Fibroblast of the conjunctiva (primary cell): ENCODE measurements at regions not wholly inside any gene's neighbourhood (a gene's known extent, or its start where the extent isn't known, plus 50 kb on each side); places are given as distances from the start of the nearest gene placed in this dataset.
"Not testable (repeated sequence)": the region's sequence is repeated elsewhere in the genome, so short reads cannot be mapped to it uniquely, and the experiment has no call there.

Experiments
- DNase-seq: peaks from one replicate; pipeline ENCODE4 v3.0.0-alpha.2; 2010; ENCODE audit warnings: low read depth

DNA sequence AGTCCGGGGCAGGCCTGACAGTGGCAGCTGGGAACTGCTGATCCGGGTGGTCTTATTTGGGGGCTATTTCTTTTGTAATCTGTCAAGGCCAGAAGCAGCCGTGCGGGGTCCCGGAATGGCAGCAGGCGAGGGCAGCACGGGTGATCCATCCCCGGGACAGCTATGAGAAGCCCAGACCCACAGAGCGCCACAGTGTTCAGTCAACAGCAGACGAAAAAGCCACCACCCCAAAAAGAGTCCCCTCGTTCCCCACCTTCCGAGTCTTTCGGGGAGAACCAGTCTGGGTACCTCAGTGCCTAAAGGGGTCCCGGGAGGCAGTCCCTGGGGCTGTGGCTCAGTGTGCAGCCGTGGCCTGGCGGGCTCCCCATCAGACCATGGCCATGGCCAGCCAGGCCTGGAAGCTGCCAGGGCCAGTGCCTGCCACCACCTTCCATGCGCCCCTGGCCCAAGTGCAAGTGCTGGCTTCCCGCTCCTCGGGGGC, 125.1 kb upstream of the KCTD7 start:
- DNase-seq: no peak

DNA sequence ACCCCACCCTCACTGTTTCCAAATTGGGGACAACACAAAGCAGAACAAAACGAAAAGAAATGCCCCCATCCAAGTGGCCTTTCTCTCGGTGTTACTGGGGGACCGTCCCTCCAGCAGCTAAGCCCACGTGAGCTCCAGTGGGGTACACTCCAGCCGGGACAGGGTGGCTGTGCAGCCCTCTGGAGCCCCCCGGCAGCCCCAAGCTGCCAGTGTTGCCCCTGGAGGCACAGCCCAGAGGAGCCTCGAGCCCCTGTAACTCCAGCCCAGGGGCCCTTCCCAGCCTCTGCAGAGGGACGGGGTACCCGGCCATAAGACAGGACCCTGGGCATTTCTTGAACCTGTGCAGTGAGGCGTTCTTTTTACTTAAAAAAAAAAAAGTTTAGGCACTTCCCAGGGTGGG, 124.5 kb upstream of the KCTD7 start:
- DNase-seq: no peak

GRCh38 chr7:66505009-66505408, 123.7 kb upstream of the KCTD7 start:
- no peak for DNase-seq

DNA sequence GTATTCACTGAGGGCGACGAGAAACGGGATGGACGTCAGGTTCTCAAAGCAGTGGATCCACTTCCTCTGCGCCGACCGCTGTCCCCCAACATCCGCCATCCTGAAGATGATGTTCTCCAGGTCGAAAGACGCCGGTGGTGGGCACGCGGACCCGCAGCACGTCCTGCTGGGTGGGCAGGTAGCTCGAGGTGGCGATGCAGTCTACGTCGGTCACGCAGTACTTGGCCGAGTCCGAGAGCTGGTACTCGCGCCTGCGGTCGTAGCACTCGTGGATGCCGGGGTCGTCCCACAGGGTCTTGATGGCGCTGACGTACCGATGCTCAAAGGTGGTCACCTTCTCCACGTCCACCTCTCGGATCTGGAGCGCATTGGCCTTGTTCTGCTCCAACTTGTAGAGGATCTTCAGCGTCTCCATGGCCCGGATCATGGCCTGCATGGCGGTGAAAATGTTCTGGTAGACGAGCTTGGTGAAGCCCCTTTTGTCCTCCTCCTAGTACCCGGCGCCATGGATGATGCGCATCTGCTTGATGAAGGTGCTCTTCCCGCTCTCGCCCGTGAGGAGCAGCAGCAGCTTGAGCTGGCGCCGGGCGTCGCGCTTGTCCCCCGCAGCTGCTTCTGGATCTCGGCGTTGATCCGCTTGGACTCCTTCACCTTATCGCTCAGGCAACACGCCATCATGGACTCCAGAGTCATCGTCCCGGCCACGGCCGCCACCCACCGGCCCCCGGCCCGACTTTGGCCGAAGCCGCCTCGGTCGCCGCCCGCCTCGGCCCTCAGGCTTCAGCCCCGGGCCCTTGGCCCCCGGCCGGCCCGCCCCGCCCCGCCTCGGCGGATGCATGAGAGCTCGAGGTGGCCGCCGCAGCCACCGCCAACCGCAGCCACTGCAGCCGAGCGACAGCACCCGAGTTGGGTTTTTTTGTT, 122.9 kb upstream of the KCTD7 start:
- no peak for DNase-seq

- not testable (repeated sequence) for DNase-seq
Observed at GRCh38 chr7:66506703-66507102, 122.0 kb upstream of the KCTD7 start.

DNA sequence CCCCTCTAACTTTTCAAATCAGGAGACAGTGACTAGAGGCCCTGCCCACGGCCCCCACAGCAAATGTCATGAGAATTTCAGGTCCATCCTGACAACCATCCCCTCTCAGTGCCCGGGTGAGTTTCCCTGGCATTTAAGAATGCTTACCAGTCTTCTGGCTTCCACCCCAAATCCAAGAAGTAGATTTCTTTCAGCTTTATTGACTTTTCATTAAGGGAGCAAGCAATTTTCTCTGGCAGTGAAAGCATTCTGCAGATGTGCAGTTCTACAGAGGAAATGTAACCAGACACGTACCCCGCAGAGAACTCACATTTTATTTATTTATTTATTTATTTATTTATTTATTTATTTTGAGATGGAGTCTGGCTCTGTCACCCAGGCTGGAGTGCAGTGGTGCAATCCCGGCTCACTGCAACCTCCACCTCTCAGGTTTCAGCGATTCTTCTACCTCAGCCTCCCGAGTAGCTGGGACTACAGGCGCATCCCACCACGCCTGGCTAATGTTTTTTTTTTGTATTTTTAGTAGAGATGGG, 120.9 kb upstream of the KCTD7 start:
- DNase-seq: no peak

DNA sequence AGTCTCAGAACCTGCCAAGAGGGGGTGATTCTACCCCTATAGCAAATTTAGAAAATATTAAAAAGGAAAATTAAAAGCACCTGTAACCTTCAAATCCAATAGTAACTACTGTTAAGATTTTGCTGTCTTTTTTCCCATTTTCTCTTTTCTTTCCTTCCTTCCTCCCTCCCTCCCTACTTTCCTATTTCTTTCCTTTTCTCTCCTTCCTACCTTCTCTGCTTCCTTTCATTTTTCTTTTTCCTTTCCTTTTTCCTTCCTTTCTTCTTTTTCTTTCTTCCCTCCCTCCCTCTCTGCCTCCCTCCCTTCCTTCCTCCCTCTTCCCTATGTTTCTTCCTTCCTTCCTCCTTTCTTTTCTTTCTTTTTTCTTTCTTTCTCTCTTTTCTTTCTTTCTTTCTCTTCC, 120.2 kb upstream of the KCTD7 start:
- no peak for DNase-seq

GRCh38 chr7:66514050-66514449, 114.6 kb upstream of the KCTD7 start:
- DNase-seq: no peak

DNA sequence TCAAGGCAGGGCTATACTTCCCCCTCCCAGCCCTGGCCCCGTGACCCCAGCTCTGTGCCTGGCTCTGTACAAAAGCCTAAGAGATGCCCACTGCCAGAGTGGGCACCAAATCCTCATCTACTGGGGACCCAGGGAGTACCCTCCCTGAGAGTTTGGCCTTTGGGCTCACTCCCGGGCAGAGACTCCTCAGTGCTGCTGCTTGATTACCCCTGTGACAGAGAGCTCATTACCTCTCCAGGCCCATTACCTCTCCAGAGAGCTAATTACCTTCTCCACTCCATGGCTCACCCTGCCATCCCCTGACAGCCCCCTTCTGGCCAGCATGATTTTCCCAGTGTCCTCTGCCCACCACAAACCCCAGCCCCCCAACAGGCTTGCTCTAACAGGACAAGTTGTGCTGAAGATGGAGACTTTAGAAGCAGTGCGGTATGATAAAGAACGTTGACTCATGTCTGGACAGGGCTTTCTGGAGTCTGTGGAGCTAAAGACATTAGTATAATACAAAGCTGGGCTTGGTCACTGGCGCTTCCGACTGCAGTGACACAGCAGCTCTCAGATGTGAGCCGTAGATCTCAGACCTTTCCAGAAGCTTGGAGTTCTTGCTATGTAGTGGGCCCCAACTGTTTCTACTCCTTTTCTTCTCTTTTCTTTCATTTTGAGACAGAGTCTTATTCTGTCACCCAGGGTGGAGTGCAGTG, 111.3 kb upstream of the KCTD7 start:
- DNase-seq: no peak

GRCh38 chr7:66518151-66518691, 110.5 kb upstream of the KCTD7 start:
- no peak for DNase-seq

- no peak for DNase-seq
Observed at GRCh38 chr7:66521675-66522074, 107.0 kb upstream of the KCTD7 start.

DNA sequence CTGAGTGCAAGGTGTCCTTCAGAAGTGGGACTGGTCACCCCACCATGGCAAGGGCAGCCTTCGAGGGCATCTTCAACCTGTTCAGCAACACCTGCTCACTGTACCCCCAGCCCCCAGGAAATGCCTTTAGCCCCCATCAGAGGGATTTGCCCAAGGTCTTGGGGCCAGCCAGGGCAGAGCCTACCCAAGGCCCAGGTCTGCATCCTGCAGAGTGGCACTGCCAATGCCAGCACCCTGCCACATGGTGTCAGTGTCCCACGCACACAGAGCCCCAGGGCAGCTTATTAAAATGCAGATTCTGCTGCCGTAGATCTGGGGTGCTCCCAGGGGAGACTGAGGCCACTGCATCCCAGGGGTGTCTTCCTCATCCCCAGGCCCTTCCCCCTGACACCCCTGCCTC, 106.2 kb upstream of the KCTD7 start:
- DNase-seq: no peak

DNA sequence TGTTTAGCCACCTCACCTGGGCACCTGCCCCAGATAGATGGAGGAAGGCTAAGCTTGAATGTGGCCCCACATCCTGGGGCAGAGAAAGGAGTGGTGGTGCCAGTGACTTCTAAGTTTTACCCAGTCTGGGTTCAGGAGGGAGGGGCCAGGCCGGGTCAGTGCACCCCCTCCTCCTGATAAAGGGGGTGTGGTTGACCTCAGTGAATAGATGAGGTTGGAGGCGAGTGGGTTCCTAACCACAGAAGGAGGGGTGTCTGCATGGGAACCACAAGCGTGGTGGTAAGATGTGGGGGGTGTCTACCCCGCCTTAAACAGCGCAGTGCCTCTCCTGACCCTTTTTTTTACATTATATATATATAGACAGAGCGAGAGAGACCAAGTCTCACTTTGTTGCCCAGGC, 105.3 kb upstream of the KCTD7 start:
- DNase-seq: no peak

DNA sequence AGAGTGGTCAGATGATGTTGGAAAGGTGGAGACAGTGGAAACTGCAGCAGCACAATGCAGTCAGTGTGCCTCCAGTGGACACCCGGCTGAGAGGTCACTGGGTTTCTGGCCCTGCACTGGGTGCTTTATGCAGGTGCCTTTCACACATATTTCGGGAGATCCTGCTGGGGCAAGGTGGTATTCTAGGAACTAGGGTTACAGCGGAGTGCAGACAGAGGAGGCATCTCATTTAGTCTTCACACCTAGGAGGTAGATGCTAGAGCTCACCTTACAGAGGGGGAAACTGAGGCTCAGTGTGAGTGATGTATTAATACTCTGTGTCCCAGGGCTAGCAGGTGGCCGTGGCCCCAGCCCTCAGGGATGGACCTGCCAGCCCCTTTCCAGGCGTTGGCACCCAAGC, 103.9 kb upstream of the KCTD7 start:
- no peak for DNase-seq

GRCh38 chr7:66526782-66527181, 101.9 kb upstream of the KCTD7 start:
- not testable (repeated sequence) for DNase-seq

- DNase-seq: no peak
Observed at GRCh38 chr7:66528652-66529051, 100.0 kb upstream of the KCTD7 start.

DNA sequence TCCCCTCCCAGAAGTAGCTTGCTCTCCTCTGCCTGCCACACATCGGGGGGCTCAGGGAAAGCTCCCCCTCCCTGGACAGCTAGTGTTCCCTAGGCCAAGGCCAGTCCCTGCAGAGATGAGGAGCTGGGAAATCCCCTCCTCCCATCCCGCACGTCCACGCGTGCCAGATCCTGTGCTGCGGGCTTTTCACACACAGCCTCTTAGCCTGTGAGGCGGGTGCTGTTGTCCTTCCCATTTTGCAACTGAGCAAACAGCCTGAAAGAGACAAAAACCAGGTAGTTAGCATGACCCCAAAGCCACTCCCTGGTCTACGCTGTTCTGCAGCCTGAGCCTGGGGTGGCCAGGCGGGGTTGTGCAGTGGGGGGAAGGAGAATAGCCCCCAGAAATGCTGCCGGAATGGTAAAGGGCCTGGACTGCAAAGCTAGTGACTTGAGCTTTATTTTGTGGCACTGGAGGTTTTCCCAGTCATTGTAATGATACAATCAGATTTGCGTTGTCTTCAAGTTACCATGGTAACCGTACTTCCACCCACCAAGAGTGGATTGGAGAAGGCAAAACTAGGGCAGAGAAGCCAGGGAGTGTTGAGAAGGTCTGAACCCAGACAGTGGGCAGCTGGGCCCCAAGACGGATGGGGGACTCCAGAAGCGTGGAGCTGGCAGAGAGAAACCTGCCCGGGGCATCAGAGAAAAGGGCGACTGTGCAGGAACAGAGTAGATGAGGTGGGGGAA, 98.6 kb upstream of the KCTD7 start:
- DNase-seq: no peak

GRCh38 chr7:66535414-66536329, 93.0 kb upstream of the KCTD7 start:
- no peak for DNase-seq

- no peak for DNase-seq
Observed at GRCh38 chr7:66537380-66537779, 91.3 kb upstream of the KCTD7 start.

- DNase-seq: no peak
Observed at GRCh38 chr7:66537876-66538275, 90.8 kb upstream of the KCTD7 start.

DNA sequence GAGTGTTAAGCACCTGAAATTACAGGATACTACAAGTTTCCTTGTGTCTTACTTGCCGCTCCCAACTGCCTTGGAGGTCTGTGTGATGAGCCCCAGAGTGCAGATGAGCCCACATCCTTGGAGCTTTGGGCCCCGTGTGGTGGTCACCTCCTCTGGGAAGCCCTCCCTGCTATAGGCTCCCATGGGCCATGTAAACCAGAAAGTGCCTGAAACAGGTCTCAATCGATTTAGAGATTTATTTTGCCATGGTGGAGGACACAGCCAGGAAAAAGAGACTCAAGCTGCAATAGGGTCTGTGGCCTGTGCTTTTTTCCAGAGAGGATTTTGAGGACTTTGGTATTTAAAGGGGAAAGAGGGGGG, 89.4 kb upstream of the KCTD7 start:
- DNase-seq: no peak
